Loucy (cell line): ENCODE measurements at regions not wholly inside any gene's neighbourhood (a gene's known extent, or its start where the extent isn't known, plus 50 kb on each side); places are given as distances from the start of the nearest gene placed in this dataset.

Source experiments
- H2AFZ ChIP-seq: fragments of 200-600 bp; sonication (generic); 2 replicates; pipeline ENCODE4 v1.6.0; 2016; ENCODE audit warnings: antibody characterized with exemption, mild to moderate bottlenecking, low read length, moderate library complexity
- H3F3A ChIP-seq: fragments of 200-600 bp; 2 replicates; pipeline ENCODE4 v1.6.0; 2016; ENCODE audit warnings: antibody characterized with exemption, low read depth, mild to moderate bottlenecking
- H3K27me3 ChIP-seq: fragments of 200-600 bp; sonication (generic); 2 replicates; pipeline ENCODE4 v1.6.1; 2014; ENCODE audit warnings: low read length, mild to moderate bottlenecking; ENCODE audit not compliant: insufficient read depth, poor library complexity, severe bottlenecking
- H3K36me3 ChIP-seq: fragments of 200-600 bp; sonication (generic); 2 replicates; pipeline ENCODE4 v1.6.1; 2016; ENCODE audit warnings: low read length; ENCODE audit not compliant: insufficient read depth
- H3K4me1 ChIP-seq: fragments of 200-600 bp; sonication (generic); 2 replicates; pipeline ENCODE4 v1.5.1; 2014; ENCODE audit warnings: low read length, mild to moderate bottlenecking; ENCODE audit not compliant: insufficient read depth, poor library complexity, severe bottlenecking
- H3K4me2 ChIP-seq: fragments of 200-600 bp; sonication (generic); 2 replicates; pipeline ENCODE4 v1.6.0; 2014; ENCODE audit warnings: antibody characterized with exemption, low read length, low read depth, mild to moderate bottlenecking; ENCODE audit not compliant: poor library complexity, severe bottlenecking
- H3K4me3 ChIP-seq: fragments of 200-600 bp; sonication (generic); 2 replicates; pipeline ENCODE4 v1.5.1; 2014; ENCODE audit warnings: low read length, mild to moderate bottlenecking, mixed read lengths; ENCODE audit not compliant: poor library complexity, severe bottlenecking
- H3K79me2 ChIP-seq: fragments of 200-600 bp; sonication (generic); 2 replicates; pipeline ENCODE4 v1.6.1; 2014; ENCODE audit warnings: low read length; ENCODE audit not compliant: insufficient read depth
- H3K9ac ChIP-seq: fragments of 200-600 bp; sonication (generic); 2 replicates; pipeline ENCODE4 v1.6.0; 2014; ENCODE audit warnings: mild to moderate bottlenecking, low read depth, low read length, moderate library complexity; ENCODE audit not compliant: poor library complexity, severe bottlenecking
- H3K9me2 ChIP-seq: fragments of 200-600 bp; sonication (generic); replicated peaks from 2 replicates; pipeline ENCODE4 v1.6.1; 2016; ENCODE audit warnings: low read depth, low read length, mixed read lengths
- H3K9me3 ChIP-seq: fragments of 200-600 bp; sonication (generic); 2 replicates; pipeline ENCODE4 v1.6.1; 2014; ENCODE audit warnings: mild to moderate bottlenecking, antibody characterized with exemption, low read length, low read depth; ENCODE audit not compliant: insufficient read depth
- H4K20me1 ChIP-seq: fragments of 200-600 bp; sonication (generic); 2 replicates; pipeline ENCODE4 v1.6.0; 2014; ENCODE audit warnings: antibody characterized with exemption, low read length, mild to moderate bottlenecking; ENCODE audit not compliant: insufficient read depth, poor library complexity, severe bottlenecking
- EZH2phosphoT487 ChIP-seq: fragments of 200-600 bp; IDR thresholded peaks from 2 replicates; pipeline ENCODE4 v1.6.1; 2018; ENCODE audit warnings: antibody characterized with exemption, mild to moderate bottlenecking, moderate library complexity, borderline replicate concordance
- TF ChIP-seq, protein P1 (sequence below): fragments of 200-600 bp; sonication (generic); conservative IDR thresholded peaks from 2 replicates; pipeline ENCODE4 v1.5.1; 2014; ENCODE audit warnings: mild to moderate bottlenecking, antibody characterized with exemption, low read length

DNA sequence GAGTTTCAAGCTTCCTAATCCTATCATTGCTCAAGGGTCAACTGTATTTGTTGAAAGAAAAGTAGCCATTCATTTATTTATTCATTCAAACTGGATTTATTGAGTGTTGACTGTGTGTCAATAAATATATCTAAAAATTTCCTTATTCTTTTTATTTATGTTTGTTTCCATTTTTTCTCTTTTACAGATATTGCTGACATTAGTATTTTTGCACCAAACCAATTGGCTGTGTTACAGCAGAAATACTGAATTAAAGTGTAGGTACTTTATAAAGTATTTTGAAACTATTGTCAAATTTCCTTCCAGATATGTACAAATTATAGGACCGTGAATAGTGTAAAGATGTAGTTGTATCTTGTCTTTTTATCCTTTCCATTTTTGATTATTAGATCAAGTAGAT, 692.0 kb upstream of the SLC10A2 start:
- H3K9ac ChIP-seq: no peak overlapping the region
- H2AFZ ChIP-seq: no peak overlapping the region

DNA sequence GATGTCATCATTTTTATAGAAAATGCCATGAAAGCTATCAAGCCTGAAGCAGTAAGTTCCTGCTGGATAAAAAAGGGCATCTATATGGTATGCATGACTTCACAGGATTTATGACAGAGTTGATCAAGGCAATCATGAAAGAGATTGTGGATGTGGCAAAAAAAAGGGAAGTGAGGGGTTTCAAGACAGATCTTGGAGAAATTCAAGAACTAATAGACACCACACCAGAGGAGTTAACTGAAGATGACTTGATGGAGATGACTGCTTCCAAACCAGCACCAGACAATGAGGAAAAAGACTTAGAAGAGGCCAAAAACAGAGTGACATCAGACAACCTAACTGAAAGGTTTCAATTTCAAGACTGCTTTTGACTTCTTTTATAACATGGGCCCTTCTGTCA, 691.1 kb upstream of the SLC10A2 start:
- no peaks in the 10 kb centered on the region for H3F3A ChIP-seq
- H3K27me3 ChIP-seq: no peaks in the 10 kb centered on the region
- H3K9me3 ChIP-seq: no peaks in the 10 kb centered on the region
- H3K9me2 ChIP-seq: no peaks in the 10 kb centered on the region
- H3K4me1 ChIP-seq: no peaks in the 10 kb centered on the region
- no peak overlapping the region for H3K4me2 ChIP-seq
- no peaks in the 10 kb centered on the region for H4K20me1 ChIP-seq
- no peaks in the 10 kb centered on the region for H3K36me3 ChIP-seq
- no peak overlapping the region for H3K4me3 ChIP-seq
- no peak for TF ChIP-seq EZH2phosphoT487
- TF ChIP-seq, protein P1, sequence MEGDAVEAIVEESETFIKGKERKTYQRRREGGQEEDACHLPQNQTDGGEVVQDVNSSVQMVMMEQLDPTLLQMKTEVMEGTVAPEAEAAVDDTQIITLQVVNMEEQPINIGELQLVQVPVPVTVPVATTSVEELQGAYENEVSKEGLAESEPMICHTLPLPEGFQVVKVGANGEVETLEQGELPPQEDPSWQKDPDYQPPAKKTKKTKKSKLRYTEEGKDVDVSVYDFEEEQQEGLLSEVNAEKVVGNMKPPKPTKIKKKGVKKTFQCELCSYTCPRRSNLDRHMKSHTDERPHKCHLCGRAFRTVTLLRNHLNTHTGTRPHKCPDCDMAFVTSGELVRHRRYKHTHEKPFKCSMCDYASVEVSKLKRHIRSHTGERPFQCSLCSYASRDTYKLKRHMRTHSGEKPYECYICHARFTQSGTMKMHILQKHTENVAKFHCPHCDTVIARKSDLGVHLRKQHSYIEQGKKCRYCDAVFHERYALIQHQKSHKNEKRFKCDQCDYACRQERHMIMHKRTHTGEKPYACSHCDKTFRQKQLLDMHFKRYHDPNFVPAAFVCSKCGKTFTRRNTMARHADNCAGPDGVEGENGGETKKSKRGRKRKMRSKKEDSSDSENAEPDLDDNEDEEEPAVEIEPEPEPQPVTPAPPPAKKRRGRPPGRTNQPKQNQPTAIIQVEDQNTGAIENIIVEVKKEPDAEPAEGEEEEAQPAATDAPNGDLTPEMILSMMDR: no peak
- H2AFZ ChIP-seq: no peak overlapping the region
- no peaks in the 10 kb centered on the region for H3K79me2 ChIP-seq
- H3K9ac ChIP-seq: no peak overlapping the region

More for the DNA sequence above, 692.0 kb upstream of the SLC10A2 start:
- Histone ChIP-seq H3K4me1 (no peaks in the 10 kb centered on the region), H3K4me2 (no peak overlapping the region), H3K36me3 (no peaks in the 10 kb centered on the region), H3K27me3 (no peaks in the 10 kb centered on the region), H3K4me3 (no peak overlapping the region), H3F3A (no peaks in the 10 kb centered on the region), H4K20me1 (no peaks in the 10 kb centered on the region), H3K79me2 (no peaks in the 10 kb centered on the region), H3K9me2 (no peaks in the 10 kb centered on the region), H3K9me3 (no peaks in the 10 kb centered on the region)
- no peak for TF ChIP-seq EZH2phosphoT487
- TF ChIP-seq, protein P1: no peak

DNA sequence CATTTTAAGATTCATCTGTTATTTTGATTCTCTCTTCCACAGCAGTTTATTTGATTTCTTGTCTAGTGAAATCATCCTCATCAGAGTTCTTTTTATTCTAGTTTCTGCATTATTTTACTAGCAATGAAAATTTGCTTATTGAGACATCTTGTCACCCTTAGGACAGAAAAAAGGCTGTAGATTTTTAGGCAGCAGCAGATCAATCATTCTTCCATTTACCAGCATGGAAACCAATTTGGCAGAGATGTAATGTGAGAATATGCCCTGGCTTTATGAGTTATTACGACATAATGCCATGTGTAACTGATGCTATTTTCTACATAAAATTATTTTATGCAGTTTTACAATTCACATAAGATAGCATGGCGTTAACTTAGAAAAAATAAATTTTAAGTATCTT, 688.6 kb upstream of the SLC10A2 start:
- Histone ChIP-seq H3K36me3 (no peaks in the 10 kb centered on the region), H3F3A (no peaks in the 10 kb centered on the region), H4K20me1 (no peaks in the 10 kb centered on the region), H3K79me2 (no peaks in the 10 kb centered on the region), H3K4me1 (no peaks in the 10 kb centered on the region), H3K27me3 (no peaks in the 10 kb centered on the region), H3K4me3 (no peak overlapping the region), H3K9ac (no peak overlapping the region), H2AFZ (no peak overlapping the region), H3K9me2 (no peaks in the 10 kb centered on the region), H3K4me2 (no peak overlapping the region), H3K9me3 (no peaks in the 10 kb centered on the region)
- TF ChIP-seq, protein P1: no peak
- no peak for TF ChIP-seq EZH2phosphoT487
